ENCODE measurements at regions not wholly inside any gene's neighbourhood (a gene's known extent, or its start where the extent isn't known, plus 50 kb on each side); places are given as distances from the start of the nearest gene placed in this dataset.

DNA sequence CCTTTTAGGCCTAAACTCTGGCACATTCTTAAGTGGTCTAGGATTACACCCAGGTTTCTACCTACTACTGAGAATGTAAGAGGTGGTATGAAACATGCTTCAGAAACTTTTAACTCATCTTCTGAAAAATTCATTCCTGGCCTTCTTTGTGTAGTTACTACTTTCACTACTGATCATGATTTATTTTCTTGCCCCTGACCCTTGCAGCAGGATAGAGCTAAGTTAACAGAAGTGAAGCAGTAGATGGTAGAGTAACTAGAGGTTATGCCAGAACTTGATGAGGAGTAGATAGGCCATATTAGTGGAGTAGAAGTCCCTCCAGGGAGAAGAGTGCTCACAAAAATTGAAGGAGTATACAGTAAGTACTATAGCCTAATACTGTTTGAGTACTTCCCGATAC lies 75.5 kb upstream of the MSTN start:
- Histone ChIP-seq H3K9me3 (ENCODE audit: severe bottlenecking) (peaks cover 7% of the 10 kb centered on the region), H3K27ac (ENCODE audit: poor library complexity, severe bottlenecking) (no peak overlapping the region), H3K27me3 (ENCODE audit: insufficient read depth, poor library complexity, severe bottlenecking) (no peaks in the 10 kb centered on the region), H3K4me3 (ENCODE audit: severe bottlenecking) (no peak overlapping the region), H3K36me3 (ENCODE audit: low read depth) (no peaks in the 10 kb centered on the region), H3K4me1 (ENCODE audit: insufficient read depth, poor library complexity, severe bottlenecking) (no peaks in the 10 kb centered on the region)
- TF ChIP-seq, protein P1, sequence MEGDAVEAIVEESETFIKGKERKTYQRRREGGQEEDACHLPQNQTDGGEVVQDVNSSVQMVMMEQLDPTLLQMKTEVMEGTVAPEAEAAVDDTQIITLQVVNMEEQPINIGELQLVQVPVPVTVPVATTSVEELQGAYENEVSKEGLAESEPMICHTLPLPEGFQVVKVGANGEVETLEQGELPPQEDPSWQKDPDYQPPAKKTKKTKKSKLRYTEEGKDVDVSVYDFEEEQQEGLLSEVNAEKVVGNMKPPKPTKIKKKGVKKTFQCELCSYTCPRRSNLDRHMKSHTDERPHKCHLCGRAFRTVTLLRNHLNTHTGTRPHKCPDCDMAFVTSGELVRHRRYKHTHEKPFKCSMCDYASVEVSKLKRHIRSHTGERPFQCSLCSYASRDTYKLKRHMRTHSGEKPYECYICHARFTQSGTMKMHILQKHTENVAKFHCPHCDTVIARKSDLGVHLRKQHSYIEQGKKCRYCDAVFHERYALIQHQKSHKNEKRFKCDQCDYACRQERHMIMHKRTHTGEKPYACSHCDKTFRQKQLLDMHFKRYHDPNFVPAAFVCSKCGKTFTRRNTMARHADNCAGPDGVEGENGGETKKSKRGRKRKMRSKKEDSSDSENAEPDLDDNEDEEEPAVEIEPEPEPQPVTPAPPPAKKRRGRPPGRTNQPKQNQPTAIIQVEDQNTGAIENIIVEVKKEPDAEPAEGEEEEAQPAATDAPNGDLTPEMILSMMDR (IDR thresholded peaks at IDR 0.05; ENCODE audit: poor library complexity, severe bottlenecking) = no peak
- ATAC-seq (ENCODE audit: low read depth) (no peak), DNase-seq (ENCODE audit: low spot score) (no peak)

DNA sequence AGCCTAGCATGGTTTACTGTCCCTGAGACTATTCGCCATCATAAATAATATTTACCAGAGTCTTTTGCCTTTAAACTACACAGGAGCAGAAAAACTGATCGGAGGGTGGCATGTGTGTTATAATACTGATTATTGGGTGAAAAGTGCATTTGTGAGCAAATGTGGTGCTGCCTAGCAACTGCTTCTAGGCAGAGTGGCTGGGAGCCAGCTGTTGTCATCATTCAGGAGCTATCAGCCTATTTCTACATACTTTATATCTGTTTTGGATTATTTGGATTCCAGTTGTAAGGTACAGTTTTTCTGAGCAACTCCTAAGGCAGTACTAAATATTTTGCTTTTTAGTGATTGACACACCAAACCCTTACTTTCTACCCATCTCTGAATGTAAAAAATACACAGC lies 75.0 kb upstream of the MSTN start:
- TF ChIP-seq, protein P1 (IDR thresholded peaks at IDR 0.05; ENCODE audit: poor library complexity, severe bottlenecking) = no peak
- no peaks in the 10 kb centered on the region for H3K4me1 ChIP-seq (ENCODE audit: insufficient read depth, poor library complexity, severe bottlenecking)
- no peak overlapping the region for H3K4me3 ChIP-seq (ENCODE audit: severe bottlenecking)
- DNase-seq (ENCODE audit: low spot score) (no peak), ATAC-seq (ENCODE audit: low read depth) (no peak)
- no peaks in the 10 kb centered on the region for H3K27me3 ChIP-seq (ENCODE audit: insufficient read depth, poor library complexity, severe bottlenecking)
- H3K9me3 ChIP-seq (ENCODE audit: severe bottlenecking) = peaks cover 7% of the 10 kb centered on the region
- no peak overlapping the region for H3K27ac ChIP-seq (ENCODE audit: poor library complexity, severe bottlenecking)
- no peaks in the 10 kb centered on the region for H3K36me3 ChIP-seq (ENCODE audit: low read depth)

GRCh38 chr2:190136825-190137224 lies 74.3 kb upstream of the MSTN start:
- ATAC-seq (ENCODE audit: low read depth) (no peak), DNase-seq (ENCODE audit: low spot score) (no peak)
- H3K4me1 ChIP-seq (ENCODE audit: insufficient read depth, poor library complexity, severe bottlenecking) = no peaks in the 10 kb centered on the region
- H3K27me3 ChIP-seq (ENCODE audit: insufficient read depth, poor library complexity, severe bottlenecking) = no peaks in the 10 kb centered on the region
- TF ChIP-seq, protein P1 (IDR thresholded peaks at IDR 0.05; ENCODE audit: poor library complexity, severe bottlenecking) = no peak
- H3K27ac ChIP-seq (ENCODE audit: poor library complexity, severe bottlenecking) = no peak overlapping the region
- peaks cover 7% of the 10 kb centered on the region for H3K9me3 ChIP-seq (ENCODE audit: severe bottlenecking)
- no peaks in the 10 kb centered on the region for H3K36me3 ChIP-seq (ENCODE audit: low read depth)
- H3K4me3 ChIP-seq (ENCODE audit: severe bottlenecking) = no peak overlapping the region

GRCh38 chr2:190136259-190136658 lies 73.7 kb upstream of the MSTN start:
- Histone ChIP-seq H3K4me3 (ENCODE audit: severe bottlenecking) (no peak overlapping the region), H3K27me3 (ENCODE audit: insufficient read depth, poor library complexity, severe bottlenecking) (no peaks in the 10 kb centered on the region), H3K36me3 (ENCODE audit: low read depth) (no peaks in the 10 kb centered on the region), H3K9me3 (ENCODE audit: severe bottlenecking) (peaks cover 7% of the 10 kb centered on the region), H3K4me1 (ENCODE audit: insufficient read depth, poor library complexity, severe bottlenecking) (no peaks in the 10 kb centered on the region), H3K27ac (ENCODE audit: poor library complexity, severe bottlenecking) (no peak overlapping the region)
- DNase-seq (ENCODE audit: low spot score) = no peak
- no peak for ATAC-seq (ENCODE audit: low read depth)
- TF ChIP-seq, protein P1 (IDR thresholded peaks at IDR 0.05; ENCODE audit: poor library complexity, severe bottlenecking) = no peak

- H3K9me3 ChIP-seq (ENCODE audit: severe bottlenecking) = no peaks in the 10 kb centered on the region
- no peaks in the 10 kb centered on the region for H3K27me3 ChIP-seq (ENCODE audit: insufficient read depth, poor library complexity, severe bottlenecking)
- H3K4me1 ChIP-seq (ENCODE audit: insufficient read depth, poor library complexity, severe bottlenecking) = no peaks in the 10 kb centered on the region
- DNase-seq (ENCODE audit: low spot score) (no peak), ATAC-seq (ENCODE audit: low read depth) (no peak)
- H3K36me3 ChIP-seq (ENCODE audit: low read depth) = no peaks in the 10 kb centered on the region
- H3K4me3 ChIP-seq (ENCODE audit: severe bottlenecking) = no peak overlapping the region
- H3K27ac ChIP-seq (ENCODE audit: poor library complexity, severe bottlenecking) = no peak overlapping the region
- TF ChIP-seq, protein P1 (IDR thresholded peaks at IDR 0.05; ENCODE audit: poor library complexity, severe bottlenecking) = no peak
These were observed 67.1 kb upstream of the MSTN start for GRCh38 chr2:190129421-190130199.
